PFSK-1 (cell line): ENCODE measurements at regions not wholly inside any gene's neighbourhood (a gene's known extent, or its start where the extent isn't known, plus 50 kb on each side); places are given as distances from the start of the nearest gene placed in this dataset.

Experiments
- POLR2AphosphoS5 ChIP-seq: IDR thresholded peaks from 2 replicates; pipeline ENCODE4 v1.6.1; 2012; ENCODE audit warnings: low read depth, mild to moderate bottlenecking, control low read depth, low read length, moderate library complexity
- SIN3A ChIP-seq: IDR thresholded peaks from 2 replicates; pipeline ENCODE4 v1.6.1; 2012; ENCODE audit warnings: mild to moderate bottlenecking, low read length, moderate library complexity, borderline replicate concordance; ENCODE audit not compliant: insufficient read depth
- TAF1 ChIP-seq: IDR thresholded peaks from 2 replicates; pipeline ENCODE4 v1.6.1; 2012; ENCODE audit warnings: low read length, control low read depth, borderline replicate concordance; ENCODE audit not compliant: insufficient read depth
- TF ChIP-seq, protein P1 (sequence below), 2 experiments: IDR thresholded peaks; 2 replicates each; pipeline versions ENCODE4 v1.6.1 to v1.8.0; 2011 to 2012; ENCODE audit warnings: low read depth in 2 of 2, low read length in 2 of 2, control low read depth in 1 of 2, inconsistent platforms in 1 of 2, mild to moderate bottlenecking in 1 of 2, moderate library complexity in 1 of 2; ENCODE audit not compliant: insufficient read depth in 1 of 2

DNA sequence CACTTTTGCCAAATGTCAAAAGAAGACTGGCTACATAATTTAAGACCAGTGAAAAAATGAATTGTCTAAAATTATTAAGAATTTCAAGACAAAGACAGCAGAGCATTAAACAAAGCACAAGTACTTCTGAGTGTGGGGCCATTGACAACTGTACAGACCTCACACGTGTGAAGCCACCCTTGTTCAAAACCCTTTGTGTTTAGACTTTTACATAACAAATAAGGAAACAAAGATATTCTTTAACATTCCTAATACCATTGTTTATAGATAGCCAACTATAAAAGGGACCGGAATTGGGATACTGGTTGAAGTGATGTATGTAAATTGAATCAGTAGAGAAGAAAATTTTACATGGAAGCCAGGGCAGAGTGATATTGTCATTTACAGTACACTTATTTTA is 624.2 kb downstream of the PCDH18 start:
- TF ChIP-seq, protein P1, sequence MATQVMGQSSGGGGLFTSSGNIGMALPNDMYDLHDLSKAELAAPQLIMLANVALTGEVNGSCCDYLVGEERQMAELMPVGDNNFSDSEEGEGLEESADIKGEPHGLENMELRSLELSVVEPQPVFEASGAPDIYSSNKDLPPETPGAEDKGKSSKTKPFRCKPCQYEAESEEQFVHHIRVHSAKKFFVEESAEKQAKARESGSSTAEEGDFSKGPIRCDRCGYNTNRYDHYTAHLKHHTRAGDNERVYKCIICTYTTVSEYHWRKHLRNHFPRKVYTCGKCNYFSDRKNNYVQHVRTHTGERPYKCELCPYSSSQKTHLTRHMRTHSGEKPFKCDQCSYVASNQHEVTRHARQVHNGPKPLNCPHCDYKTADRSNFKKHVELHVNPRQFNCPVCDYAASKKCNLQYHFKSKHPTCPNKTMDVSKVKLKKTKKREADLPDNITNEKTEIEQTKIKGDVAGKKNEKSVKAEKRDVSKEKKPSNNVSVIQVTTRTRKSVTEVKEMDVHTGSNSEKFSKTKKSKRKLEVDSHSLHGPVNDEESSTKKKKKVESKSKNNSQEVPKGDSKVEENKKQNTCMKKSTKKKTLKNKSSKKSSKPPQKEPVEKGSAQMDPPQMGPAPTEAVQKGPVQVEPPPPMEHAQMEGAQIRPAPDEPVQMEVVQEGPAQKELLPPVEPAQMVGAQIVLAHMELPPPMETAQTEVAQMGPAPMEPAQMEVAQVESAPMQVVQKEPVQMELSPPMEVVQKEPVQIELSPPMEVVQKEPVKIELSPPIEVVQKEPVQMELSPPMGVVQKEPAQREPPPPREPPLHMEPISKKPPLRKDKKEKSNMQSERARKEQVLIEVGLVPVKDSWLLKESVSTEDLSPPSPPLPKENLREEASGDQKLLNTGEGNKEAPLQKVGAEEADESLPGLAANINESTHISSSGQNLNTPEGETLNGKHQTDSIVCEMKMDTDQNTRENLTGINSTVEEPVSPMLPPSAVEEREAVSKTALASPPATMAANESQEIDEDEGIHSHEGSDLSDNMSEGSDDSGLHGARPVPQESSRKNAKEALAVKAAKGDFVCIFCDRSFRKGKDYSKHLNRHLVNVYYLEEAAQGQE (IDR thresholded peaks at IDR 0.05; ENCODE audit: insufficient read depth in 1 of 2, low read depth in 2 of 2, low read length in 2 of 2) = no peak
- TF ChIP-seq POLR2AphosphoS5 (no peak), TAF1 (no peak), SIN3A (no peak)
